HG03025 (cell line): ENCODE measurements at regions not wholly inside any gene's neighbourhood (a gene's known extent, or its start where the extent isn't known, plus 50 kb on each side); places are given as distances from the start of the nearest gene placed in this dataset.
"Not testable (repeated sequence)": the region's sequence is repeated elsewhere in the genome, so short reads cannot be mapped to it uniquely, and the experiment has no call there.

Experiments used
- ATAC-seq: cut with Tn5 transposase; IDR thresholded peaks from one replicate; pipeline ENCODE4 v1.9.1; 2021; ENCODE audit warnings: mild to moderate bottlenecking, moderate library complexity; ENCODE audit not compliant: unreplicated experiment, low FRiP score

GRCh38 chr21:7826174-7826573 lies 2695.2 kb upstream of the TPTE start:
- ATAC-seq: not testable (repeated sequence)

- not testable (repeated sequence) for ATAC-seq
Measured at GRCh38 chr21:7828260-7828659, 2693.1 kb upstream of the TPTE start.

- not testable (repeated sequence) for ATAC-seq
Measured at GRCh38 chr21:7829411-7829810, 2692.0 kb upstream of the TPTE start.

DNA sequence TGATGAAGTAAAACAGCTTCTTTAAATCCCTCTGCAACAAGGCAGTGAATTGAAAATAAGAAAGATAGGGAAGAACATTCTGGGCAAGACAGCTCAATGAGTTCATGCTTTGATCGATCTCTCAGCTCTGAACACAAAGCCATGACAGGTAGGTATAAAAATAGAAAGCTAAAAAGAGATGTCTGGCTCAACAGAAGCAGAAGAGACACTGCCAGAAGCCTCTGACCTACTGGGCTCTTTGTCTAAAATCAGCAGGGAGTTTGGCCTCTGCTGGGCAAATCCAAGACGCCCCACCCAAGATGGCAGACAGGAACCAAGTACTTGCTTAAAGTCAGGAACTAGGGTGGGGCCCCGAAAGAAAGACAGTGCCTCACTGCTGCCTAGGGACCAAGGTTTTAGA lies 2684.1 kb upstream of the TPTE start:
- ATAC-seq: not testable (repeated sequence)

- not testable (repeated sequence) for ATAC-seq
Measured at GRCh38 chr21:7853426-7853825, 2668.0 kb upstream of the TPTE start.

- ATAC-seq: not testable (repeated sequence)
Measured at GRCh38 chr21:7853836-7854235, 2667.5 kb upstream of the TPTE start.
